Smooth muscle cell (in vitro differentiated cells): ENCODE measurements at regions not wholly inside any gene's neighbourhood (a gene's known extent, or its start where the extent isn't known, plus 50 kb on each side); places are given as distances from the start of the nearest gene placed in this dataset.

ENCODE experiments used
- DNase-seq: peaks from one replicate; lab custom pipeline; 2025; ENCODE audit not compliant: unreplicated experiment; lab: John Stamatoyannopoulos, UW
- H2AFZ ChIP-seq: fragments of 200-600 bp; sonication (generic); 2 replicates; pipeline ENCODE4 v1.6.0; 2016; ENCODE audit warnings: antibody characterized with exemption, low read depth, mild to moderate bottlenecking
- H3F3A ChIP-seq: fragments of 200-600 bp; sonication (generic); 2 replicates; pipeline ENCODE4 v1.6.0; 2017; ENCODE audit warnings: antibody characterized with exemption, low read depth
- H3K27ac ChIP-seq: fragments of 200-600 bp; sonication (generic); 2 replicates; pipeline ENCODE4 v1.5.1; 2016; ENCODE audit warnings: low read depth, mild to moderate bottlenecking
- H3K27me3 ChIP-seq: fragments of 200-600 bp; sonication (generic); 2 replicates; pipeline ENCODE4 v1.6.1; 2016; ENCODE audit warnings: low read depth, mild to moderate bottlenecking
- H3K36me3 ChIP-seq: fragments of 200-600 bp; sonication (generic); 2 replicates; pipeline ENCODE4 v1.5.1; 2016; ENCODE audit warnings: low read depth
- H3K4me1 ChIP-seq: fragments of 200-600 bp; sonication (generic); 2 replicates; pipeline ENCODE4 v1.5.1; 2016; ENCODE audit warnings: low read depth
- H3K4me2 ChIP-seq: fragments of 200-600 bp; sonication (generic); 2 replicates; pipeline ENCODE4 v1.6.0; 2016; ENCODE audit warnings: mild to moderate bottlenecking
- H3K4me3 ChIP-seq: fragments of 200-600 bp; sonication (generic); 2 replicates; pipeline ENCODE4 v1.5.1; 2016; ENCODE audit warnings: mild to moderate bottlenecking
- H3K79me2 ChIP-seq: fragments of 200-600 bp; sonication (generic); 2 replicates; pipeline ENCODE4 v1.6.0; 2016; ENCODE audit warnings: low read depth, mild to moderate bottlenecking
- H3K9ac ChIP-seq: fragments of 200-600 bp; sonication (generic); 2 replicates; pipeline ENCODE4 v1.6.0; 2016; ENCODE audit warnings: low read depth
- H3K9me3 ChIP-seq: fragments of 200-600 bp; sonication (generic); replicated peaks from 2 replicates; pipeline ENCODE4 v1.5.1; 2016; ENCODE audit warnings: low read depth
- H4K20me1 ChIP-seq: fragments of 200-600 bp; sonication (generic); 2 replicates; pipeline ENCODE4 v1.6.0; 2016; ENCODE audit warnings: low read depth
- CTCF ChIP-seq: fragments of 200-600 bp; sonication (generic); IDR thresholded peaks from 2 replicates; pipeline ENCODE4 v1.5.1; 2017; ENCODE audit warnings: borderline replicate concordance, mild to moderate bottlenecking, antibody characterized with exemption; ENCODE audit not compliant: insufficient read depth, poor library complexity, severe bottlenecking
- WGBS: methylation state at CpG from one replicate; pipeline ENCODE4 v1.1.7; 2016; ENCODE audit warnings: low lambda C conversion rate; 5-methylcytosine and 5-hydroxymethylcytosine counted together

- H3K27ac ChIP-seq: no peak overlapping the region
- no peak overlapping the region for H2AFZ ChIP-seq
- H3K4me1 ChIP-seq: no peaks in the 10 kb centered on the region
- H4K20me1 ChIP-seq: no peaks in the 10 kb centered on the region
- no peak for DNase-seq
- no peaks in the 10 kb centered on the region for H3F3A ChIP-seq
- H3K9me3 ChIP-seq: no peaks in the 10 kb centered on the region
- no peaks in the 10 kb centered on the region for H3K27me3 ChIP-seq
- H3K9ac ChIP-seq: no peak overlapping the region
- no peak overlapping the region for H3K4me3 ChIP-seq
- WGBS: 97% methylated on average over 9 of the region's 9 CpGs
- TF ChIP-seq CTCF: no peak
- H3K36me3 ChIP-seq: no peaks in the 10 kb centered on the region
- no peaks in the 10 kb centered on the region for H3K79me2 ChIP-seq
- H3K4me2 ChIP-seq: no peak overlapping the region
Measured at GRCh38 chr2:164127971-164128527, 392.2 kb upstream of the FIGN start.

GRCh38 chr2:164126960-164127660 lies 391.3 kb upstream of the FIGN start:
- Histone ChIP-seq H3K27me3 (no peaks in the 10 kb centered on the region), H3K27ac (no peak overlapping the region), H3F3A (no peaks in the 10 kb centered on the region), H3K36me3 (no peaks in the 10 kb centered on the region), H3K9me3 (no peaks in the 10 kb centered on the region), H3K4me2 (no peak overlapping the region), H3K79me2 (no peaks in the 10 kb centered on the region), H3K9ac (no peak overlapping the region), H4K20me1 (no peaks in the 10 kb centered on the region), H3K4me3 (no peak overlapping the region), H3K4me1 (no peaks in the 10 kb centered on the region), H2AFZ (no peak overlapping the region)
- DNase-seq: no peak
- 89% methylated on average over 7 of the region's 7 CpGs for WGBS
- peak; percentile 19 for TF ChIP-seq CTCF

- WGBS: 91% methylated on average over 4 of the region's 4 CpGs
- peaks cover 7% of the 10 kb centered on the region for H3K4me1 ChIP-seq
- no peak overlapping the region for H2AFZ ChIP-seq
- no peak overlapping the region for H3K27ac ChIP-seq
- H3K9ac ChIP-seq: no peak overlapping the region
- H3K27me3 ChIP-seq: no peaks in the 10 kb centered on the region
- no peaks in the 10 kb centered on the region for H3K79me2 ChIP-seq
- no peak for TF ChIP-seq CTCF
- no peaks in the 10 kb centered on the region for H3K36me3 ChIP-seq
- H3K9me3 ChIP-seq: no peaks in the 10 kb centered on the region
- H3K4me2 ChIP-seq: no peak overlapping the region
- no peaks in the 10 kb centered on the region for H4K20me1 ChIP-seq
- no peak for DNase-seq
- no peak overlapping the region for H3K4me3 ChIP-seq
- no peaks in the 10 kb centered on the region for H3F3A ChIP-seq
Measured at GRCh38 chr2:164115806-164116205, 380.0 kb upstream of the FIGN start.

GRCh38 chr2:164114937-164115336 lies 379.1 kb upstream of the FIGN start:
- no peaks in the 10 kb centered on the region for H3K36me3 ChIP-seq
- no peak overlapping the region for H2AFZ ChIP-seq
- H3K9ac ChIP-seq: no peak overlapping the region
- H3F3A ChIP-seq: no peaks in the 10 kb centered on the region
- no peak overlapping the region for H3K4me3 ChIP-seq
- no peak overlapping the region for H3K4me2 ChIP-seq
- no peak overlapping the region for H3K27ac ChIP-seq
- peaks cover 9% of the 10 kb centered on the region for H3K4me1 ChIP-seq
- H3K27me3 ChIP-seq: no peaks in the 10 kb centered on the region
- TF ChIP-seq CTCF: no peak
- DNase-seq: no peak
- H3K9me3 ChIP-seq: no peaks in the 10 kb centered on the region
- no peaks in the 10 kb centered on the region for H4K20me1 ChIP-seq
- H3K79me2 ChIP-seq: no peaks in the 10 kb centered on the region
